ENCODE measurements at regions not wholly inside any gene's neighbourhood (a gene's known extent, or its start where the extent isn't known, plus 50 kb on each side); places are given as distances from the start of the nearest gene placed in this dataset.
A peak's percentile ranks its signal among the peaks of the same experiment; 100 is the strongest.
"Not testable (repeated sequence)": the region's sequence is repeated elsewhere in the genome, so short reads cannot be mapped to it uniquely, and the experiment has no call there.

DNA sequence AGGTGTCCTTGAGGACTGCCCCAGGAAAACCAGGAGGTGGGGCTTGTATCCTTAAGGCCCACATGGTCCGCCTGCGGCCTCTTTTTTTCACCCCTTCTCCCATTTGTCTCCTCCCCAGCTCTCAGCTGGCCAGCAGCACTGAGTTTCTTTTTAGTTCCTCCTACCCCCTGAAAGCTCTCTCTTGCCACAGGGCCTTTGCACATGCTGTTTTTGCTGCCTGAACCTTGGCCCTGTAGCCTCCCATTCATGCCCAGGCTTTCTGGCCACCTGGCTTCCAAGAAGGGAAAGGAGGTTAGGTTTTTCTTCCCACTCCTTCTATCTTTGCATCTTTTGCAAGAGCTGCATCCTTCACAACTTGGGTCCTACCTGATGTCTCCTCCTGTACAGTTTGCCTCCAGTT lies 358.1 kb downstream of the VRK1 start:
- DNase-seq = no peak

- DNase-seq = no peak
Measured at GRCh38 chr14:97155814-97156213, 358.6 kb downstream of the VRK1 start.

- DNase-seq = no peak
Measured at GRCh38 chr14:97156705-97157104, 359.5 kb downstream of the VRK1 start.

DNA sequence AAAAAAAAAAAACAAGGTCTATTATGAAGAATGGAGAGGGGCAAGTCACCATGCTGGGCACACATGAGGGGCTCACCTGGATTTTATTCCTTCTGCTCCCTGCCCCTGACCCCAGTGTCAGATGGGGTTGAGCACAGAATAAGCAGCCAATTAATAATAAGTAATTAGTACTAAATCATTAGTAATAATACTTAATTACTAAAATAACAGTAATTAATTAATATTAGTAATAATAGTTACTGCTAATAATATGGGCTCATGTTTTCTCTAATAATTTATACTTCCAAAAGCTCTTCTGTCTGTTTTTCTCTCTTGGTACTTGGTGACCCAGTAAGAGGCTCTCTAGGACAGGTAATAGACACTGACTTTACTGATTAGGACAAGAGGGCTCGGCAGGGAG lies 360.9 kb downstream of the VRK1 start:
- DNase-seq = no peak

GRCh38 chr14:97159124-97159523 lies 361.9 kb downstream of the VRK1 start:
- no peak for DNase-seq

GRCh38 chr14:97162621-97163020 lies 365.4 kb downstream of the VRK1 start:
- DNase-seq = peak; percentile 5

DNA sequence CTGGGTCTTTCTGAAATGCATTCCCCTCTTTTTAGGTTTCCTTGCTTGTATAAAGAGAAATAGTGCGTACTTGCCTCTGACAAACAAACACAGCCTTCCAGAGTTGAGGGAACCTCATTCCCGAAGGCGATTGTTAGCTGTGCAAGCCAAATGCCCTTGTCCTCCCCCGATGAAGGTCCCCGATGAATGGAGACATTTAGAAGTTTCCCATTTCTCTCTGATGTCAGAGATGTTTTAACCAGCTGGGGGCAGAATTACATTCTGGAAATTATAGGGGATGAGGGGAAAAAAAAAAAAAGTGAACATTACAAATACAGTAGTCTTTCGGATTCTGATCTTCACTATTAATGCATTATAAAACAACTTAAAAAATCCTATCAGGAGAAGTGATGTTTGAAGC lies 366.8 kb downstream of the VRK1 start:
- no peak for DNase-seq

GRCh38 chr14:97166497-97166896 lies 369.3 kb downstream of the VRK1 start:
- DNase-seq = no peak

- not testable (repeated sequence) for DNase-seq
Measured at GRCh38 chr14:97167577-97167976, 370.4 kb downstream of the VRK1 start.

GRCh38 chr14:97172644-97173043 lies 375.5 kb downstream of the VRK1 start:
- no peak for DNase-seq

- DNase-seq = peak; percentile 17
Measured at GRCh38 chr14:97177016-97177415, 379.8 kb downstream of the VRK1 start.

DNA sequence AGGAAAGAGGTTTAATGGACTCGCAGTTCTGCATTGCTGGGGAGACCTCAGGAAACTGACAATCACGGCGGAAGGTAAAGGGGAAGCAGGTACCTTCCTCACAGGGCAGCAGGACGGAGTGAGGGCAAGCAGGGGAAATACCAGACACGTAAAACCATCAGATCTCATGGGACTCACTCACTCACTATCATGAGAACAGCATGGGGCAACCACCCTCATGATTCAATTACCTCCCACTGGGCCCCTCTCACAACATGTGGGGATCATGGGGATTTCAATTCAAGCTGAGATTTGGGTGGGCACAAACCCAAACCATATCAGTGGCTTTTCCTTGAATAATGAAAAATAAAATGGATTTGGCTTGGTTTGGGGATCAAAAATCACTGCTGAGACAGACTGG lies 380.5 kb downstream of the VRK1 start:
- no peak for DNase-seq

GRCh38 chr14:97178781-97179180 lies 381.6 kb downstream of the VRK1 start:
- DNase-seq = no peak

DNA sequence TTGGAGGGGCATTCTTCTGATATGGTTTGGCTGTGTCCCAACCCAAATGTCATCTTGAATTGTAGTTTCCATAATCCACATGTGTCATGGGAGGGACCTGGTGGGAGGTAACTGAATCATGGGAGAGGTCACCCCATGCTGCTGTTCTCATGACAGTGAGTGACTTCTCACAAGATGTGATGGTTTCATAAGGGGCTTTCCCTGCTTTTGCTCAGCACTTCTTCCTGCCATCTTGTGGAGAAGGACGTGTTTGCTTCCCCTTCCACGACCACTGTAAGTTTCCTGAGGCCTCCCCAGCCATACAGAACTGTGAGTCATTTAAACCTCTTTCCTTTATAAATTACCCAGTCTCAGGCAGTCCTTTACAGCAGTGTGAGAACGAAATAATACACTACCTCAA lies 382.4 kb downstream of the VRK1 start:
- no peak for DNase-seq

- DNase-seq = peak; percentile 42
Measured at GRCh38 chr14:97180304-97181200, 383.4 kb downstream of the VRK1 start.

DNA sequence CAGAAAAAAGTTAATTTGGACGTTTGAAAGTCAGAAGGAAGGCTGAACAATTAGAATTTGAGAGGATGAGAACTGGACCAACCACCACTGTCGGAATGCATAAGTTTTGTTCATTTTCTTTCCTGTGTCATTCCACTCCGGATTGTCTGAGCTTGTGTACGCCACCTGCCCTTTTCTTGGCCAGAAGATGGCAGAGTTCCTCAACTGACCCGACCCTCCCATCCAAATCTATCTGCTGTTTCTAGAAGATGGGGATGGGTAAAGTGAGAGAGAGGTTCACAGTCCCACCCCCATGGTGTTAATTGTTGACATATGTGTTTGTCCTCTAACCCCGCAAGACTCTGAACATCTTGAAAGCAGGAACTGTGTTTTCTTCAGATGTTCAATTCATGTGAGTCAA lies 388.0 kb downstream of the VRK1 start:
- DNase-seq = peak; percentile 21

DNA sequence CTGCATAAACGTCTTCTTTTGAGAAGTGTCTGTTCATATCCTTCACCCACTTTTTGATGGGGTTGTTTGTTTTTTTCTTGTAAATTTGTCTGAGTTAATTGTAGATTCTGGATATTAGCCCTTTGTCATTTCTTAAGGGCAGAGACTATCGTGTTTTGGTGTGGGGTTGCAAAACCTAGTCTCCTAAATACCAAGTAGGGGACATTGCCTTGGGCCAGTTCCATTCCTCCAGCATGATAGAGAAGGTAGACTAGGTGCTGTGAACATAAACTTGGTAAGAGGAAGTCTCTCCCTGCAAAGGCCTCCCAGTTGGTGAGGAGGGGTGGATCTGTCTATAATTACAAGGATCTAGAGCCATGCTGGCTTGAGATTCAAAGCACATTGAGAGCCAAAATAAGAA lies 390.7 kb downstream of the VRK1 start:
- no peak for DNase-seq

DNA sequence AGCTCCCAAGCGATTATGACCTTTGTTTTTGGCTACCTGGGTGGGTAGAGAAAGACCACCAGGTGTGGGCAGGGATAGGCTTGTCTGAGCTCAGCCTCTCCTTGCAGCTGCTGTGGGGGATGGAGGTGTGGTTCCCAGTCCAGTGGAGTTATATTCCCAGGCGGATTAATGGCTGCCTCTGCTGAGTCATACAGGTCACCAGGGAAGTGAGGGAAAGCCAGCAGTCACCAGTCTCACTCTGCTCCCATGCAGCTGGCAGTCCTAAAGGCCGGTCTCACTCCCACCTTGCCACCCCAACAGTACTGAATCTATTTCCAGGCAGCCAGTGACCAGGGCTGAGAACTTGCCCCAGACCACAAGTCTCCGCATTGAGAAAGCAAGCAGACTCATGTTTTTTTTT lies 399.2 kb downstream of the VRK1 start:
- DNase-seq = no peak

DNA sequence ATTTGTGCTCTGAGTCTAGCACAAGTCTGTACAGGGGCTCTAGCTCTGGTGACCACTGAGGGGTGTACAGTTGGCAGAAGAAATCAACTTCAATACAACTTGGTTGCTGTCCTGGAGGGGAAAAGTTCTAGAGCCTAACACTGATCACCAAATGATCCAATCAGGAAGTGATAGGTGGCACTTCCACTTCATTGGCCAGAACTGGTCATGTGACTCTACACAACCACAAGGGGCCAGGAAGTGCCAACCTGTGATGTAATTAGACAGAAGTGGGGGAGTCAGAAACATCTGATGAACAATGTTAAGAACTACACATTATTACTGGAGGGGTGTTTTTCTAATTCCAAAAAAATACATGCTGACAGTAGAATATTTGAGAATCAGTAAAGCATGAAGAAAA lies 401.6 kb downstream of the VRK1 start:
- peak; percentile 13 for DNase-seq

- DNase-seq = no peak
Measured at GRCh38 chr14:97200245-97200644, 403.1 kb downstream of the VRK1 start.

DNA sequence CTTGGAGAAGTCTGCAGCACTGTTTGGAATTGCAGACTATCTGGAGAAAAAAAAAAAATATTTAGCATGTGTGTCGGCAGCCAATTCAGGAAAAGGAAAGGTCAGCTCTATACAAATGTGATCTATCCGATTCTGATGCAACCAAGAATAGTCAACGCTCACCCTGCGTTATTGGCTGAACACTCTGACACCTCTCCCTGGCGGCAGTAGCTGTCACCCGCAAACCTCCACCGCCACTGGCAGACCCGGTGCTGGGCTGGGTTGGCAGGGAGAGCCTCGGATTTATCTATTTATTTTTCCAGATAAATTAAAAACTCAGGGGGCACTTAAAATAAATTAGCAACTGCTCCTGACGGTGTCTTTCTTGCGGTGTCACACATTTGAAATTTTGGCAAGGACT lies 409.7 kb downstream of the VRK1 start:
- no peak for DNase-seq

GRCh38 chr14:97210202-97210601 lies 413.0 kb downstream of the VRK1 start:
- no peak for DNase-seq

- no peak for DNase-seq
Measured at GRCh38 chr14:97212399-97212798, 415.2 kb downstream of the VRK1 start.

DNA sequence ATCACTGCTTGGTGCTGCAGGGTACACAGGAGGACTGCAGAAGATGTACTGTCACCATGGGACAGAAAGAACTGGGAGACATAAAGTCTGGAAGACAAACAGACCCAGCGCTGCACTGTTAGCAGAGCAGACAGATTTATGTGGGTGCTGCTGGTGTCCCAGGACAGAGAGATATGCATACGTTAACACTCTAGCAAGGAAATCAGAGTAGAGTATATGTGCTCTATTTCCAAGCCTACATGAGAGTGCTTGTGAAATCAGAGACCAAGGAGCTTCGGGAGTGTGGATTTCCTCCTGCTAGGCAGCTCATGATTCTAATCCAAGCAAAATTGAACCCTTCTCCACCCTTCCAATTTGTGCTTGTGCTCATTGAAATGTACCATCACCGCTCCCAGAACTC lies 416.5 kb downstream of the VRK1 start:
- DNase-seq = no peak

All from OCI-M1 (cell line).